H9 (cell line): ENCODE measurements at regions not wholly inside any gene's neighbourhood (a gene's known extent, or its start where the extent isn't known, plus 50 kb on each side); places are given as distances from the start of the nearest gene placed in this dataset.

Experiments
- DNase-seq: peaks from one replicate; pipeline ENCODE4 v3.0.0-alpha.2; 2017
- H2AFZ ChIP-seq: one replicate; pipeline ENCODE4 v1.6.1; 2013; ENCODE audit warnings: mild to moderate bottlenecking, low read length, control low read depth, moderate library complexity
- H2AK5ac ChIP-seq: 2 replicates; pipeline ENCODE4 v1.6.1; 2013; ENCODE audit warnings: low read length, control low read depth, mixed read lengths; ENCODE audit not compliant: insufficient read length
- H2BK120ac ChIP-seq: one replicate; pipeline ENCODE4 v1.6.1; 2013; ENCODE audit warnings: low read depth, mild to moderate bottlenecking, low read length, control low read depth, inconsistent platforms; ENCODE audit not compliant: poor library complexity, severe bottlenecking
- H2BK12ac ChIP-seq: 2 replicates; pipeline ENCODE4 v1.6.1; 2013; ENCODE audit warnings: low read length, control low read depth, mixed read lengths, low read depth; ENCODE audit not compliant: insufficient read length
- H2BK15ac ChIP-seq: 2 replicates; pipeline ENCODE4 v1.6.1; 2013; ENCODE audit warnings: low read depth, low read length, control low read depth
- H2BK20ac ChIP-seq: one replicate; pipeline ENCODE4 v1.6.1; 2013; ENCODE audit warnings: low read depth, mild to moderate bottlenecking, low read length, control low read depth, inconsistent platforms; ENCODE audit not compliant: poor library complexity, severe bottlenecking
- H2BK5ac ChIP-seq: 2 replicates; pipeline ENCODE4 v1.6.1; 2013; ENCODE audit warnings: low read length, control low read depth, mixed read lengths; ENCODE audit not compliant: insufficient read length
- H3K14ac ChIP-seq: 2 replicates; pipeline ENCODE4 v1.6.1; 2013; ENCODE audit warnings: low read length, control low read depth; ENCODE audit not compliant: insufficient read depth
- H3K18ac ChIP-seq: 2 replicates; pipeline ENCODE4 v1.6.1; 2013; ENCODE audit warnings: low read depth, mild to moderate bottlenecking, mixed read lengths, low read length, control low read depth; ENCODE audit not compliant: insufficient read length
- H3K23ac ChIP-seq: 2 replicates; pipeline ENCODE4 v1.6.1; 2013; ENCODE audit warnings: low read length, control low read depth, mixed read lengths, low read depth; ENCODE audit not compliant: insufficient read length
- H3K23me2 ChIP-seq: 2 replicates; pipeline ENCODE4 v1.6.1; 2013; ENCODE audit warnings: low read depth, mild to moderate bottlenecking, mixed read lengths, low read length, control low read depth; ENCODE audit not compliant: insufficient read length, poor library complexity, severe bottlenecking
- H3K27ac ChIP-seq: 2 replicates; pipeline ENCODE4 v1.5.1; 2013; ENCODE audit warnings: low read length, control low read depth, mixed read lengths, low read depth; ENCODE audit not compliant: insufficient read length
- H3K27me3 ChIP-seq: 2 replicates; pipeline ENCODE4 v1.6.1; 2013; ENCODE audit warnings: low read length, control low read depth, inconsistent platforms; ENCODE audit not compliant: insufficient read depth
- H3K4ac ChIP-seq: 2 replicates; pipeline ENCODE4 v1.6.1; 2013; ENCODE audit warnings: low read depth, mild to moderate bottlenecking, control low read depth, inconsistent platforms, low read length, moderate library complexity
- H3K4me1 ChIP-seq: 2 replicates; pipeline ENCODE4 v1.6.1; 2013; ENCODE audit warnings: low read length, control low read depth, inconsistent platforms; ENCODE audit not compliant: insufficient read depth
- H3K4me2 ChIP-seq: 2 replicates; pipeline ENCODE4 v1.6.1; 2013; ENCODE audit warnings: low read length, control low read depth, mixed read lengths; ENCODE audit not compliant: insufficient read length, insufficient read depth
- H3K56ac ChIP-seq: 2 replicates; pipeline ENCODE4 v1.6.1; 2013; ENCODE audit warnings: low read depth, mild to moderate bottlenecking, mixed read lengths, low read length, control low read depth; ENCODE audit not compliant: insufficient read length
- H3K79me1 ChIP-seq: 2 replicates; pipeline ENCODE4 v1.6.1; 2013; ENCODE audit warnings: low read depth, mild to moderate bottlenecking, moderate library complexity, low read length, control low read depth, inconsistent platforms; ENCODE audit not compliant: insufficient read depth, poor library complexity, severe bottlenecking
- H3K79me2 ChIP-seq: 2 replicates; pipeline ENCODE4 v1.6.1; 2013; ENCODE audit warnings: low read length, control low read depth, inconsistent platforms; ENCODE audit not compliant: insufficient read depth
- H3K9ac ChIP-seq: 2 replicates; pipeline ENCODE4 v1.6.1; 2013; ENCODE audit warnings: low read length, control low read depth, mixed read lengths; ENCODE audit not compliant: insufficient read length; ENCODE audit errors: extremely low read depth
- H3K9me3 ChIP-seq: one replicate; pipeline ENCODE4 v1.6.1; 2013; ENCODE audit warnings: low read depth, low read length, inconsistent platforms; ENCODE audit not compliant: control insufficient read depth
- H3T11ph ChIP-seq: one replicate; pipeline ENCODE4 v1.6.1; 2013; ENCODE audit warnings: mild to moderate bottlenecking, low read length, control low read depth, inconsistent platforms
- H4K20me1 ChIP-seq: one replicate; pipeline ENCODE4 v1.6.1; 2013; ENCODE audit not compliant: control insufficient read depth, insufficient read length, insufficient read depth
- H4K5ac ChIP-seq: 2 replicates; pipeline ENCODE4 v1.6.1; 2013; ENCODE audit warnings: low read depth, mild to moderate bottlenecking, mixed read lengths, low read length, control low read depth; ENCODE audit not compliant: insufficient read length
- H4K8ac ChIP-seq: replicated peaks from 2 replicates; pipeline ENCODE4 v1.6.1; 2013; ENCODE audit warnings: low read length, control low read depth, mixed read lengths, low read depth; ENCODE audit not compliant: insufficient read length
- H4K91ac ChIP-seq: 2 replicates; pipeline ENCODE4 v1.6.1; 2013; ENCODE audit warnings: low read depth, mild to moderate bottlenecking, moderate library complexity, mixed read lengths, low read length, control low read depth; ENCODE audit not compliant: insufficient read length
- H3K27ac Mint-ChIP-seq, 3 experiments: 2 replicates in 2 of 3; 3 replicates in 1 of 3; pipeline ENCODE4 v1.8.0; 2020 to 2021; ENCODE audit warnings: mixed read lengths in 3 of 3, mild to moderate bottlenecking in 1 of 3, moderate library complexity in 1 of 3
- H3K27me3 Mint-ChIP-seq: 2 replicates; pipeline ENCODE4 v1.8.0; 2021; ENCODE audit warnings: low read depth, mild to moderate bottlenecking, moderate library complexity, mixed read lengths
- H3K36me3 Mint-ChIP-seq, 3 experiments: 2 replicates in 2 of 3; 3 replicates in 1 of 3; pipeline ENCODE4 v1.8.0; 2020 to 2021; ENCODE audit warnings: low read depth in 3 of 3, mixed read lengths in 3 of 3; ENCODE audit not compliant: insufficient read depth in 1 of 3
- H3K4me1 Mint-ChIP-seq, 2 experiments: 2 replicates each; pipeline ENCODE4 v1.8.0; 2020; ENCODE audit warnings: mixed read lengths in 2 of 2
- H3K4me3 Mint-ChIP-seq, 2 experiments: 2 replicates in 1 of 2; 3 replicates in 1 of 2; pipeline ENCODE4 v1.8.0; 2020 to 2021; ENCODE audit warnings: mild to moderate bottlenecking in 2 of 2, mixed read lengths in 2 of 2, moderate library complexity in 1 of 2
- H3K9me3 Mint-ChIP-seq, 2 experiments: 2 replicates in 1 of 2; 3 replicates in 1 of 2; pipeline ENCODE4 v1.8.0; 2020; ENCODE audit warnings: mild to moderate bottlenecking in 2 of 2, mixed read lengths in 2 of 2, moderate library complexity in 1 of 2
- WGBS: extraction: QIAGEN DNeasy Blood & Tissue Kit; methylation state at CpG from one replicate; pipeline ENCODE4 v1.1.7; 2013; ENCODE audit warnings: missing lambda C conversion rate, low lambda C conversion rate, mixed read lengths; ENCODE audit not compliant: insufficient read length; ENCODE audit errors: extremely low coverage; 5-methylcytosine and 5-hydroxymethylcytosine counted together
- TF ChIP-seq, protein P1 (sequence below): fragments of 200-600 bp; sonication (generic); conservative IDR thresholded peaks from 3 replicates; pipeline ENCODE4 v1.8.0; 2021; ENCODE audit warnings: antibody characterized with exemption, mild to moderate bottlenecking

DNA sequence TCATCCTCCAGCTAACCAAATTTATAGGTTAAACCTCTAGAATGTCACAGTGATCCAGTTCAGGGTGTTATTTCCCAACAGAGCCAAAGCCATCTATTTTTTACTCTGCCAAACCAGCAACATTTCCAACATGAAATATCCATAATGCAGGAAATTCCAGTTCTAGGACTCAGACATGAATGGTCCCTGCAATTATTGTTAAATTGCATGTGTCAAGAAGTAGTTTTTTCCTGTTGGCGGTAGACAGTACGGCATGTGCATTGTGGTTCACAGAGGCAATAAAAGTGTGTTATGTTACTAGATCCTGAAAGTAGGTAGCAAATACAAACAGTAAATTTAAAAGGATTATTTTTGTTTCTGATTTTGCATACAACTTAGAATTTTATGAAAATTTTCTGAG lies 215.7 kb upstream of the THBS1 start:
- no CpG with 5 or more reads among the region's 2 CpGs for WGBS
- H3K56ac ChIP-seq: no peak overlapping the region
- Mint-ChIP-seq H3K36me3 (peaks cover 3 to 17% (median 9%) of the 10 kb centered on the region in 3 experiments; a peak in 6 of 7 replicates), H3K27ac (no peak overlapping the region), H3K4me3 (no peak overlapping the region), H3K4me1 (peaks cover 6% of the 10 kb centered on the region in 2 experiments), H3K9me3 (peaks cover 10 to 13% of the 10 kb centered on the region in 2 experiments; a peak in 4 of 5 replicates), H3K27me3 (no peaks in the 10 kb centered on the region)
- no peak overlapping the region for H4K8ac ChIP-seq
- no peak overlapping the region for H2AFZ ChIP-seq
- no peak overlapping the region for H3K27ac ChIP-seq
- no peaks in the 10 kb centered on the region; the same call in 1 of the 2 replicates for H3K4me1 ChIP-seq
- H4K91ac ChIP-seq: no peak overlapping the region
- no peaks in the 10 kb centered on the region for H3K27me3 ChIP-seq
- H4K20me1 ChIP-seq: no peaks in the 10 kb centered on the region
- no peak overlapping the region for H3K18ac ChIP-seq
- H3K14ac ChIP-seq: no peak overlapping the region
- H4K5ac ChIP-seq: no peak overlapping the region
- no peak overlapping the region for H2BK20ac ChIP-seq
- no peaks in the 10 kb centered on the region for H3K79me1 ChIP-seq
- H2BK15ac ChIP-seq: no peak overlapping the region
- H2BK5ac ChIP-seq: no peak overlapping the region
- no peak overlapping the region for H3K4me2 ChIP-seq
- H3K4ac ChIP-seq: no peak overlapping the region
- no peak overlapping the region for H3K9ac ChIP-seq
- no peaks in the 10 kb centered on the region for H3K9me3 ChIP-seq
- no peak overlapping the region for H2AK5ac ChIP-seq
- no peak overlapping the region for H3K23ac ChIP-seq
- no peak overlapping the region for H2BK12ac ChIP-seq
- no peak overlapping the region for H2BK120ac ChIP-seq
- DNase-seq: no peak
- H3T11ph ChIP-seq: no peak overlapping the region
- TF ChIP-seq, protein P1, sequence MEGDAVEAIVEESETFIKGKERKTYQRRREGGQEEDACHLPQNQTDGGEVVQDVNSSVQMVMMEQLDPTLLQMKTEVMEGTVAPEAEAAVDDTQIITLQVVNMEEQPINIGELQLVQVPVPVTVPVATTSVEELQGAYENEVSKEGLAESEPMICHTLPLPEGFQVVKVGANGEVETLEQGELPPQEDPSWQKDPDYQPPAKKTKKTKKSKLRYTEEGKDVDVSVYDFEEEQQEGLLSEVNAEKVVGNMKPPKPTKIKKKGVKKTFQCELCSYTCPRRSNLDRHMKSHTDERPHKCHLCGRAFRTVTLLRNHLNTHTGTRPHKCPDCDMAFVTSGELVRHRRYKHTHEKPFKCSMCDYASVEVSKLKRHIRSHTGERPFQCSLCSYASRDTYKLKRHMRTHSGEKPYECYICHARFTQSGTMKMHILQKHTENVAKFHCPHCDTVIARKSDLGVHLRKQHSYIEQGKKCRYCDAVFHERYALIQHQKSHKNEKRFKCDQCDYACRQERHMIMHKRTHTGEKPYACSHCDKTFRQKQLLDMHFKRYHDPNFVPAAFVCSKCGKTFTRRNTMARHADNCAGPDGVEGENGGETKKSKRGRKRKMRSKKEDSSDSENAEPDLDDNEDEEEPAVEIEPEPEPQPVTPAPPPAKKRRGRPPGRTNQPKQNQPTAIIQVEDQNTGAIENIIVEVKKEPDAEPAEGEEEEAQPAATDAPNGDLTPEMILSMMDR: no peak
- no peaks in the 10 kb centered on the region for H3K79me2 ChIP-seq
- H3K23me2 ChIP-seq: no peaks in the 10 kb centered on the region
